H1 (cell line): ENCODE measurements at regions not wholly inside any gene's neighbourhood (a gene's known extent, or its start where the extent isn't known, plus 50 kb on each side); places are given as distances from the start of the nearest gene placed in this dataset.

Source experiments
- CTCF ChIA-PET: fragments of 300-600 bp; sonication (Branson Sonifier 250); formaldehyde crosslinking; loops from one replicate; lab custom pipeline; 2021; ENCODE audit not compliant: partially characterized antibody; lab: Charles Lee
- POLR2A ChIA-PET: fragments of 300-600 bp; sonication (Branson Sonifier 250); formaldehyde crosslinking; loops from one replicate; lab custom pipeline; 2021; ENCODE audit warnings: inconsistent platforms; ENCODE audit not compliant: partially characterized antibody; lab: Charles Lee
- DNase-seq, 2 experiments: peaks; one replicate each; pipeline versions ENCODE4 v3.0.0 to v3.0.0-alpha.2; 2010 to 2022; ENCODE audit warnings: low spot score in 2 of 2, low read depth in 1 of 2, mixed read lengths in 1 of 2
- FAIRE-seq: peaks from 2 replicates; lab custom pipeline; 2011; peaks lifted over from hg19 to GRCh38; lab: Jason Lieb, UNC
- H2AFZ ChIP-seq: 2 replicates; pipeline ENCODE4 v1.8.1; 2012; ENCODE audit warnings: low read length, inconsistent platforms
- H2AK5ac ChIP-seq: 2 replicates; pipeline ENCODE4 v1.6.1; 2013; ENCODE audit warnings: low read depth, low read length
- H2BK120ac ChIP-seq: replicated peaks from 2 replicates; pipeline ENCODE3; 2013; ENCODE audit warnings: low read depth, low read length, inconsistent platforms
- H2BK12ac ChIP-seq: 2 replicates; pipeline ENCODE4 v1.6.1; 2013; ENCODE audit warnings: low read depth, low read length
- H2BK15ac ChIP-seq: 2 replicates; pipeline ENCODE4 v1.6.1; 2013; ENCODE audit warnings: low read length
- H2BK20ac ChIP-seq: 2 replicates; pipeline ENCODE4 v1.6.1; 2013; ENCODE audit warnings: low read length
- H2BK5ac ChIP-seq: 2 replicates; pipeline ENCODE4 v1.6.1; 2013; ENCODE audit warnings: low read depth, low read length
- H3K14ac ChIP-seq: 2 replicates; pipeline ENCODE4 v1.6.1; 2013; ENCODE audit warnings: inconsistent platforms; ENCODE audit not compliant: insufficient read length
- H3K18ac ChIP-seq: 2 replicates; pipeline ENCODE4 v1.6.1; 2013; ENCODE audit warnings: low read length; ENCODE audit errors: extremely low read depth
- H3K23ac ChIP-seq: 2 replicates; pipeline ENCODE4 v1.6.1; 2013; ENCODE audit warnings: inconsistent platforms; ENCODE audit not compliant: insufficient read length
- H3K23me2 ChIP-seq: 2 replicates; pipeline ENCODE4 v1.6.1; 2013; ENCODE audit warnings: low read depth, low read length
- H3K27ac ChIP-seq: 2 replicates; pipeline ENCODE4 v1.6.1; 2011; ENCODE audit warnings: low read depth, low read length, inconsistent platforms
- H3K27me3 ChIP-seq, 4 experiments: replicated peaks in 1 of 4; 1 replicate in 1 of 4; 2 replicates in 3 of 4; pipeline versions ENCODE4 v1.6.1 to v1.8.1; 2011 to 2013; ENCODE audit warnings: low read length in 3 of 4, mild to moderate bottlenecking in 3 of 4, inconsistent platforms in 2 of 4, mixed read lengths in 2 of 4, moderate library complexity in 1 of 4; ENCODE audit not compliant: control insufficient read depth in 3 of 4, insufficient read depth in 3 of 4; ENCODE audit errors: extremely low read depth in 1 of 4
- H3K36me3 ChIP-seq, 4 experiments: 2 replicates each; pipeline versions ENCODE4 v1.6.1 to v1.8.1; 2011 to 2013; ENCODE audit warnings: mild to moderate bottlenecking in 4 of 4, low read length in 3 of 4, moderate library complexity in 2 of 4, control low read depth in 1 of 4, inconsistent platforms in 1 of 4; ENCODE audit not compliant: insufficient read depth in 4 of 4, control insufficient read depth in 2 of 4
- H3K4ac ChIP-seq: replicated peaks from 2 replicates; pipeline ENCODE3; 2013; ENCODE audit warnings: low read length, low read depth, mixed read lengths, inconsistent platforms; ENCODE audit not compliant: insufficient read length
- H3K4me1 ChIP-seq, 4 experiments: replicated peaks in 1 of 4; 1 replicate in 1 of 4; 2 replicates in 3 of 4; pipeline versions ENCODE4 v1.6.1 to v1.8.1; 2011 to 2013; ENCODE audit warnings: low read length in 3 of 4, inconsistent platforms in 2 of 4, mixed read lengths in 1 of 4; ENCODE audit not compliant: insufficient read depth in 4 of 4, control insufficient read depth in 3 of 4
- H3K4me2 ChIP-seq, 2 experiments: 2 replicates each; pipeline versions ENCODE4 v1.6.1 to v1.8.1; 2011 to 2013; ENCODE audit warnings: low read depth in 2 of 2, low read length in 2 of 2, control low read depth in 1 of 2, inconsistent platforms in 1 of 2, mild to moderate bottlenecking in 1 of 2; ENCODE audit not compliant: insufficient read depth in 1 of 2
- H3K4me3 ChIP-seq, 4 experiments: fragments of 200-600, 300-600 bp in 1 of 4; sonication (generic), shearing (Covaris generic), sonication (Bioruptor Twin) in 1 of 4; 2 replicates each; pipeline versions ENCODE4 v1.5.1 to v1.8.1; 2011 to 2016; ENCODE audit warnings: low read length in 4 of 4, low read depth in 3 of 4, control low read depth in 2 of 4, inconsistent platforms in 2 of 4, mild to moderate bottlenecking in 2 of 4, mixed read lengths in 1 of 4, moderate library complexity in 1 of 4; ENCODE audit not compliant: insufficient read depth in 2 of 4; ENCODE audit errors: extremely low read depth in 1 of 4
- H3K56ac ChIP-seq: replicated peaks from 2 replicates; pipeline ENCODE3; 2013; ENCODE audit warnings: low read depth, mild to moderate bottlenecking, mixed read lengths, low read length, inconsistent platforms; ENCODE audit not compliant: insufficient read length
- H3K79me1 ChIP-seq: 2 replicates; pipeline ENCODE4 v1.6.1; 2013; ENCODE audit warnings: low read depth, low read length, control low read depth
- H3K79me2 ChIP-seq, 2 experiments: 2 replicates each; pipeline versions ENCODE4 v1.6.1 to v1.8.1; 2012 to 2013; ENCODE audit warnings: low read length in 2 of 2, mild to moderate bottlenecking in 2 of 2, inconsistent platforms in 1 of 2; ENCODE audit not compliant: insufficient read depth in 2 of 2, control insufficient read depth in 1 of 2
- H3K9ac ChIP-seq, 4 experiments: replicated peaks in 1 of 4; 1 replicate in 1 of 4; 2 replicates in 3 of 4; pipeline versions ENCODE4 v1.6.1 to v1.8.1; 2011 to 2013; ENCODE audit warnings: low read depth in 3 of 4, low read length in 3 of 4, control low read depth in 2 of 4, mild to moderate bottlenecking in 2 of 4, moderate library complexity in 2 of 4, inconsistent platforms in 1 of 4; ENCODE audit errors: extremely low read depth in 1 of 4
- H3K9me3 ChIP-seq, 2 experiments: 2 replicates each; pipeline versions ENCODE4 v1.6.1 to v1.8.1; 2012 to 2013; ENCODE audit warnings: mild to moderate bottlenecking in 2 of 2, moderate library complexity in 2 of 2, control low read depth in 1 of 2, inconsistent platforms in 1 of 2, low read depth in 1 of 2, low read length in 1 of 2, mixed read lengths in 1 of 2; ENCODE audit not compliant: insufficient read depth in 2 of 2
- H4K20me1 ChIP-seq, 2 experiments: replicated peaks in 1 of 2; 2 replicates each; pipeline versions ENCODE3 to v1.8.1; 2011 to 2013; ENCODE audit warnings: inconsistent platforms in 2 of 2, low read length in 2 of 2, mild to moderate bottlenecking in 1 of 2; ENCODE audit not compliant: insufficient read depth in 2 of 2, control insufficient read depth in 1 of 2
- H4K5ac ChIP-seq: 2 replicates; pipeline ENCODE4 v1.6.1; 2013; ENCODE audit warnings: low read length, low read depth, mixed read lengths, inconsistent platforms; ENCODE audit not compliant: insufficient read length
- H4K8ac ChIP-seq: 2 replicates; pipeline ENCODE4 v1.8.0; 2013; ENCODE audit warnings: mild to moderate bottlenecking, moderate library complexity, low read length, inconsistent platforms; ENCODE audit not compliant: insufficient read depth; ENCODE audit errors: extremely low read depth
- H4K91ac ChIP-seq: replicated peaks from 2 replicates; pipeline ENCODE3; 2013; ENCODE audit warnings: low read length, mixed read lengths, inconsistent platforms; ENCODE audit not compliant: insufficient read length
- CHD2 ChIP-seq: IDR thresholded peaks from 2 replicates; pipeline ENCODE4 v1.6.1; 2012; ENCODE audit warnings: low read length, improper control_type of control experiment
- HDAC2 ChIP-seq, 2 experiments: fragments of 300-600 bp in 1 of 2; sonication (generic) in 1 of 2; IDR thresholded peaks; 2 replicates each; pipeline ENCODE4 v1.6.1; 2011 to 2012; ENCODE audit warnings: low read depth in 2 of 2, low read length in 2 of 2, mild to moderate bottlenecking in 2 of 2, moderate library complexity in 2 of 2, borderline replicate concordance in 1 of 2, inconsistent platforms in 1 of 2
- POLR2AphosphoS5 ChIP-seq: IDR thresholded peaks from 2 replicates; pipeline ENCODE4 v1.6.1; 2011; ENCODE audit warnings: low read depth, low read length
- SIRT6 ChIP-seq: IDR thresholded peaks from one replicate; pipeline ENCODE4 v1.7.1; 2012; ENCODE audit warnings: low read length, inconsistent platforms
- WGBS, 2 experiments: shearing (Covaris generic) in 1 of 2; methylation state at CpG; one replicate each; pipeline versions ENCODE4 v1.1.6 to v1.1.7; 2013 to 2015; ENCODE audit warnings: low lambda C conversion rate in 2 of 2, mixed read lengths in 2 of 2, inconsistent platforms in 1 of 2, low coverage in 1 of 2, missing lambda C conversion rate in 1 of 2; ENCODE audit not compliant: insufficient replicate concordance in 2 of 2, insufficient coverage in 1 of 2, insufficient read length in 1 of 2; ENCODE audit errors: extremely low coverage in 1 of 2, missing lambda C conversion rate in 1 of 2; 5-methylcytosine and 5-hydroxymethylcytosine counted together
- TF ChIP-seq, protein P1 (sequence below): IDR thresholded peaks from 2 replicates; pipeline ENCODE4 v1.6.1; 2012; ENCODE audit warnings: inconsistent platforms

DNA sequence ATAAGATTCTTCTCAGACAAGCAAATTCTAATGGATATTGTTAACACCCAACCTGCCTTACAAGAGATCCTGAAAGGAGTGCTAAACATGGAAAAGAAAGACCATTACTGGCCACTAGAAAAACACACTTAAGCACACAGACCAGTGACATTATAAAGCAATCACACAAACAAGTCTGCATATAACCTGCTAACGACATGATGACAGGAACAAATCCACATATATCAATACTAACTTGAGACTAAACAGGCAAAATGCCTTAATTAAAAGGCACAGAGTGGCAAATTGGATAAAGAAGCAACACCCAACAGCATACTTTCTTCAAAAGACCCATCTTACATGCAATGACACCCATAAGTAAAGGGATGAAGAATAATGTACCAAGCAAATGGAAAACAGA lies 100.5 kb upstream of the PCDH18 start:
- POLR2A ChIA-PET, result no interaction called here
- no peak for FAIRE-seq
- TF ChIP-seq SIRT6 (no peak), CHD2 (no peak), HDAC2 (IDR thresholded peaks at IDR 0.05; ENCODE audit: borderline replicate concordance in 1 of 2, low read depth in 2 of 2, low read length in 2 of 2) (no peak), POLR2AphosphoS5 (no peak)
- TF ChIP-seq, protein P1, sequence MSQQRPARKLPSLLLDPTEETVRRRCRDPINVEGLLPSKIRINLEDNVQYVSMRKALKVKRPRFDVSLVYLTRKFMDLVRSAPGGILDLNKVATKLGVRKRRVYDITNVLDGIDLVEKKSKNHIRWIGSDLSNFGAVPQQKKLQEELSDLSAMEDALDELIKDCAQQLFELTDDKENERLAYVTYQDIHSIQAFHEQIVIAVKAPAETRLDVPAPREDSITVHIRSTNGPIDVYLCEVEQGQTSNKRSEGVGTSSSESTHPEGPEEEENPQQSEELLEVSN, result no peak

More for the DNA sequence above, 100.5 kb upstream of the PCDH18 start:
- Histone ChIP-seq H3K9ac (no peak overlapping the region), H4K5ac (no peak overlapping the region), H2BK20ac (no peak overlapping the region), H2BK15ac (no peak overlapping the region), H3K9me3 (peaks cover 0 to 2% of the 10 kb centered on the region in 2 experiments; a peak in 1 of 4 replicates), H3K27ac (no peak overlapping the region), H4K8ac (no peak overlapping the region), H3K14ac (no peak overlapping the region), H3K4ac (no peak overlapping the region), H4K91ac (no peak overlapping the region), H3K27me3 (no peaks in the 10 kb centered on the region), H2AFZ (no peak overlapping the region), H3K56ac (no peak overlapping the region), H3K23ac (no peak overlapping the region), H3K23me2 (no peaks in the 10 kb centered on the region), H3K18ac (no peak overlapping the region), H3K4me2 (no peak overlapping the region), H2BK12ac (no peak overlapping the region), H3K4me3 (no peak overlapping the region), H4K20me1 (peaks cover 0 to 2% of the 10 kb centered on the region in 2 experiments), H3K36me3 (no peaks in the 10 kb centered on the region), H3K79me2 (no peaks in the 10 kb centered on the region), H3K4me1 (no peaks in the 10 kb centered on the region; a peak in 1 of 7 replicates), H2AK5ac (no peak overlapping the region), H2BK120ac (no peak overlapping the region), H3K79me1 (no peaks in the 10 kb centered on the region), H2BK5ac (no peak overlapping the region)
- DNase-seq, result no peak
- 93% methylated on average over 1 of the region's 1 CpG; no CpG with 5 or more reads in 1 of the 2 experiments for WGBS, 2 experiments
- CTCF ChIA-PET, result no interaction called here
